Rectal smooth muscle tissue (tissue), 1 donor: ENCODE measurements at regions not wholly inside any gene's neighbourhood (a gene's known extent, or its start where the extent isn't known, plus 50 kb on each side); places are given as distances from the start of the nearest gene placed in this dataset.

ENCODE experiments used
- H3K27ac ChIP-seq: one replicate; pipeline ENCODE4 v1.7.0; 2013; ENCODE audit warnings: low read depth, low read length, inconsistent platforms
- H3K27me3 ChIP-seq: one replicate; pipeline ENCODE4 v1.7.0; 2013; ENCODE audit warnings: low read length; ENCODE audit not compliant: control insufficient read depth, insufficient read depth
- H3K36me3 ChIP-seq: one replicate; pipeline ENCODE4 v1.7.0; 2013; ENCODE audit warnings: low read length; ENCODE audit not compliant: control insufficient read depth, insufficient read depth
- H3K4me1 ChIP-seq: one replicate; pipeline ENCODE4 v1.7.0; 2013; ENCODE audit warnings: low read length; ENCODE audit not compliant: control insufficient read depth, insufficient read depth
- H3K4me3 ChIP-seq: one replicate; pipeline ENCODE4 v1.7.0; 2013; ENCODE audit warnings: low read length
- H3K9ac ChIP-seq: one replicate; pipeline ENCODE4 v1.7.0; 2013; ENCODE audit warnings: low read length

- H3K36me3 ChIP-seq: no peaks in the 10 kb centered on the region
- no peak overlapping the region for H3K4me3 ChIP-seq
- H3K27ac ChIP-seq: no peak overlapping the region
- H3K4me1 ChIP-seq: no peaks in the 10 kb centered on the region
- H3K27me3 ChIP-seq: no peaks in the 10 kb centered on the region
- no peak overlapping the region for H3K9ac ChIP-seq
Measured at GRCh38 chr5:27503813-27504212, 465.4 kb upstream of the CDH9 start.

- no peak overlapping the region for H3K27ac ChIP-seq
- no peak overlapping the region for H3K9ac ChIP-seq
- H3K27me3 ChIP-seq: no peaks in the 10 kb centered on the region
- no peaks in the 10 kb centered on the region for H3K36me3 ChIP-seq
- H3K4me1 ChIP-seq: no peaks in the 10 kb centered on the region
- no peak overlapping the region for H3K4me3 ChIP-seq
Measured at GRCh38 chr5:27502236-27502635, 463.9 kb upstream of the CDH9 start.

- no peak overlapping the region for H3K27ac ChIP-seq
- no peaks in the 10 kb centered on the region for H3K36me3 ChIP-seq
- H3K4me3 ChIP-seq: no peak overlapping the region
- no peaks in the 10 kb centered on the region for H3K4me1 ChIP-seq
- no peaks in the 10 kb centered on the region for H3K27me3 ChIP-seq
- no peak overlapping the region for H3K9ac ChIP-seq
Measured at GRCh38 chr5:27497491-27497890, 459.1 kb upstream of the CDH9 start.

- no peak overlapping the region for H3K4me3 ChIP-seq
- no peaks in the 10 kb centered on the region for H3K4me1 ChIP-seq
- H3K27ac ChIP-seq: no peak overlapping the region
- H3K9ac ChIP-seq: no peak overlapping the region
- H3K27me3 ChIP-seq: no peaks in the 10 kb centered on the region
- H3K36me3 ChIP-seq: no peaks in the 10 kb centered on the region
Measured at GRCh38 chr5:27494887-27495286, 456.5 kb upstream of the CDH9 start.

GRCh38 chr5:27491746-27492439 lies 453.5 kb upstream of the CDH9 start:
- Histone ChIP-seq H3K36me3 (no peaks in the 10 kb centered on the region), H3K9ac (no peak overlapping the region), H3K4me3 (no peak overlapping the region), H3K27me3 (no peaks in the 10 kb centered on the region), H3K4me1 (no peaks in the 10 kb centered on the region), H3K27ac (no peak overlapping the region)

- no peak overlapping the region for H3K9ac ChIP-seq
- no peak overlapping the region for H3K4me3 ChIP-seq
- H3K36me3 ChIP-seq: no peaks in the 10 kb centered on the region
- H3K27me3 ChIP-seq: no peaks in the 10 kb centered on the region
- no peaks in the 10 kb centered on the region for H3K4me1 ChIP-seq
- H3K27ac ChIP-seq: no peak overlapping the region
Measured at GRCh38 chr5:27491047-27491446, 452.7 kb upstream of the CDH9 start.

GRCh38 chr5:27489701-27490100 lies 451.3 kb upstream of the CDH9 start:
- no peak overlapping the region for H3K9ac ChIP-seq

GRCh38 chr5:27482663-27483062 lies 444.3 kb upstream of the CDH9 start:
- Histone ChIP-seq H3K27me3 (no peaks in the 10 kb centered on the region), H3K4me3 (no peak overlapping the region), H3K4me1 (no peaks in the 10 kb centered on the region), H3K36me3 (no peaks in the 10 kb centered on the region), H3K27ac (no peak overlapping the region), H3K9ac (no peak overlapping the region)

More at GRCh38 chr5:27489701-27490100, 451.3 kb upstream of the CDH9 start:
- H3K27me3 ChIP-seq: no peaks in the 10 kb centered on the region
- no peaks in the 10 kb centered on the region for H3K4me1 ChIP-seq
- no peak overlapping the region for H3K4me3 ChIP-seq
- no peaks in the 10 kb centered on the region for H3K36me3 ChIP-seq
- no peak overlapping the region for H3K27ac ChIP-seq

GRCh38 chr5:27479859-27480258 lies 441.5 kb upstream of the CDH9 start:
- H3K9ac ChIP-seq: no peak overlapping the region
- no peaks in the 10 kb centered on the region for H3K27me3 ChIP-seq
- no peaks in the 10 kb centered on the region for H3K4me1 ChIP-seq
- no peaks in the 10 kb centered on the region for H3K36me3 ChIP-seq
- H3K27ac ChIP-seq: no peak overlapping the region
- no peak overlapping the region for H3K4me3 ChIP-seq

- Histone ChIP-seq H3K36me3 (no peaks in the 10 kb centered on the region), H3K9ac (no peak overlapping the region), H3K4me1 (no peaks in the 10 kb centered on the region), H3K27me3 (no peaks in the 10 kb centered on the region), H3K4me3 (no peak overlapping the region), H3K27ac (no peak overlapping the region)
Measured at GRCh38 chr5:27477550-27477949, 439.2 kb upstream of the CDH9 start.

GRCh38 chr5:27476356-27476988 lies 438.1 kb upstream of the CDH9 start:
- Histone ChIP-seq H3K27ac (no peak overlapping the region), H3K36me3 (no peaks in the 10 kb centered on the region), H3K4me3 (no peak overlapping the region), H3K9ac (no peak overlapping the region), H3K4me1 (no peaks in the 10 kb centered on the region), H3K27me3 (no peaks in the 10 kb centered on the region)

- H3K27me3 ChIP-seq: no peaks in the 10 kb centered on the region
- H3K4me3 ChIP-seq: no peak overlapping the region
- H3K36me3 ChIP-seq: no peaks in the 10 kb centered on the region
- H3K4me1 ChIP-seq: no peaks in the 10 kb centered on the region
- no peak overlapping the region for H3K9ac ChIP-seq
- H3K27ac ChIP-seq: no peak overlapping the region
Measured at GRCh38 chr5:27475063-27475462, 436.7 kb upstream of the CDH9 start.

GRCh38 chr5:27474395-27474794 lies 436.0 kb upstream of the CDH9 start:
- Histone ChIP-seq H3K4me3 (no peak overlapping the region), H3K4me1 (no peaks in the 10 kb centered on the region), H3K9ac (no peak overlapping the region), H3K36me3 (no peaks in the 10 kb centered on the region), H3K27ac (no peak overlapping the region), H3K27me3 (no peaks in the 10 kb centered on the region)
